ENCODE measurements at regions not wholly inside any gene's neighbourhood (a gene's known extent, or its start where the extent isn't known, plus 50 kb on each side); places are given as distances from the start of the nearest gene placed in this dataset.

DNA sequence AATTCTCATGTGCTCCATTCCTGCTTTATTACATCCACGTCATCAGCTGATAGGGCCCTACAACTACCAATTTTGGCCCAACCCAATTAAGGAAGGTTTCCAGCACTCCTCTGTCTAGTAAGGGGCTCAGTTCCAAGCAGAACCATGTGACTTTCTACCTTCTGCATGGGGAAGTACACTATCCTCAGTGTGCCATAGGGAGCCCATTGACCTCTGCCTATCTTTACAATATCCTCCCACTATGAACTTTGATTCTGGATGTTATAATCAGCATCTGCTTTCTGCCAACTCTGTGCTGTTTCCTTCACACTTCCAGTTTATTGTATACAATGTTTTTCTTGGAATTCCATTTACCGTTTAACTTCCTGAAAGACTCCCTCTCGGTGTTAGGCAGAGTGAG is 53.9 kb upstream of the GCFC2 start:
- Mint-ChIP-seq H3K4me3 (no peak overlapping the region), H3K4me1 (no peaks in the 10 kb centered on the region), H3K36me3 (ENCODE audit: low read depth) (no peaks in the 10 kb centered on the region), H3K27me3 (ENCODE audit: insufficient read depth) (peaks cover 5% of the 10 kb centered on the region), H3K27ac (no peak overlapping the region), H3K9me3 (no peaks in the 10 kb centered on the region)
- Histone ChIP-seq H3K27ac (ENCODE audit: low read depth, low read length) (no peak overlapping the region), H3K4me1 (ENCODE audit: control insufficient read depth, insufficient read depth, low read length) (no peaks in the 10 kb centered on the region), H3K27me3 (ENCODE audit: control insufficient read depth, insufficient read depth, low read length, poor library complexity, severe bottlenecking) (no peaks in the 10 kb centered on the region), H3K9ac (ENCODE audit: extremely low read depth, low read length, poor library complexity, severe bottlenecking) (no peak overlapping the region), H3K9me3 (ENCODE audit: control insufficient read depth, low read length) (no peaks in the 10 kb centered on the region), H3K4me3 (ENCODE audit: low read length) (no peak overlapping the region), H3K36me3 (ENCODE audit: control insufficient read depth, insufficient read depth, low read length) (no peaks in the 10 kb centered on the region)
- WGBS, 2 experiments (ENCODE audit: insufficient coverage in 1 of 2, insufficient read length in 1 of 2) = 92 to 96% methylated on average over 3 of the region's 3 CpGs
- TF ChIP-seq, protein P1, sequence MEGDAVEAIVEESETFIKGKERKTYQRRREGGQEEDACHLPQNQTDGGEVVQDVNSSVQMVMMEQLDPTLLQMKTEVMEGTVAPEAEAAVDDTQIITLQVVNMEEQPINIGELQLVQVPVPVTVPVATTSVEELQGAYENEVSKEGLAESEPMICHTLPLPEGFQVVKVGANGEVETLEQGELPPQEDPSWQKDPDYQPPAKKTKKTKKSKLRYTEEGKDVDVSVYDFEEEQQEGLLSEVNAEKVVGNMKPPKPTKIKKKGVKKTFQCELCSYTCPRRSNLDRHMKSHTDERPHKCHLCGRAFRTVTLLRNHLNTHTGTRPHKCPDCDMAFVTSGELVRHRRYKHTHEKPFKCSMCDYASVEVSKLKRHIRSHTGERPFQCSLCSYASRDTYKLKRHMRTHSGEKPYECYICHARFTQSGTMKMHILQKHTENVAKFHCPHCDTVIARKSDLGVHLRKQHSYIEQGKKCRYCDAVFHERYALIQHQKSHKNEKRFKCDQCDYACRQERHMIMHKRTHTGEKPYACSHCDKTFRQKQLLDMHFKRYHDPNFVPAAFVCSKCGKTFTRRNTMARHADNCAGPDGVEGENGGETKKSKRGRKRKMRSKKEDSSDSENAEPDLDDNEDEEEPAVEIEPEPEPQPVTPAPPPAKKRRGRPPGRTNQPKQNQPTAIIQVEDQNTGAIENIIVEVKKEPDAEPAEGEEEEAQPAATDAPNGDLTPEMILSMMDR (conservative IDR thresholded peaks at IDR 0.05) = no peak
- no peak for DNase-seq
